ENCODE measurements at regions not wholly inside any gene's neighbourhood (a gene's known extent, or its start where the extent isn't known, plus 50 kb on each side); places are given as distances from the start of the nearest gene placed in this dataset.

DNA sequence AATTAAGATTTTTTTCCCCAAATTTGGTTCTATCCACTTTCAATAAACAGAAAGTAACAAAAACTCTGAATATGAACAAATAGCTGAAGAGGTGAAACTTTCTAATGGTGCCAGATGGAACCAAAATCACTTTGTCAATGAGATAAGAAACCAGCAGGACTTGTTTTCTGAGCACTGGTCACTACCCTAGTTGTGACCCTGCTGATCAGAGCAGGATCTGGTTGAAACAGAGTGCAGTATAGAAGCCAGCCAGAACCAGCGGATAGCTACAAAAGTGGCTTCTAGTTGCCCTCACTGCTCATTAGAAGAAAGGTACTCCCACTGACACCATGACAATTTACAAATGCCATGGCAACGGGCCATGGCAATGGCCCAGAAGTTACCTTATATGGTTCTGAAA is 158.3 kb upstream of the PIEZO2 start:
- no peak for DNase-seq

DNA sequence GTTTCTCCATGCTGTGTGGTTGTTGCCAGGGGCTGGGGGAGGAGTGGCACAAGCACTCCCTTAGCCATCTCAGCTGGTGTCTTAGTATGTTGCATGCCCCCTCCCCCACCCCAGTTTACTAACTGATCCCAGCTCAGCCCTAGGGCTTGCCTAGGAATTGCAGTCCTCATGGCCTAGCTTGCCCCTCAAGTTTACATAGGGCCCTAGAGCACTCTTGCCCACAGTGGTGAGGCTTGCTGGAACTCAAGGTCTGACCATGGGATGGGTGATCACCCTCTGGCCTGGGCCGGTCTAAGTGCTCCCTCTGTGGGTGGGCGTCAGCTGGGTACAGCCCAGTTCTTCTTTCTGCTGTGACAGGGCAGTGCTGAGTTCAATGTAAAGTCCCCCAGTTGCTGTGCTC is 156.1 kb upstream of the PIEZO2 start:
- DNase-seq = no peak

DNA sequence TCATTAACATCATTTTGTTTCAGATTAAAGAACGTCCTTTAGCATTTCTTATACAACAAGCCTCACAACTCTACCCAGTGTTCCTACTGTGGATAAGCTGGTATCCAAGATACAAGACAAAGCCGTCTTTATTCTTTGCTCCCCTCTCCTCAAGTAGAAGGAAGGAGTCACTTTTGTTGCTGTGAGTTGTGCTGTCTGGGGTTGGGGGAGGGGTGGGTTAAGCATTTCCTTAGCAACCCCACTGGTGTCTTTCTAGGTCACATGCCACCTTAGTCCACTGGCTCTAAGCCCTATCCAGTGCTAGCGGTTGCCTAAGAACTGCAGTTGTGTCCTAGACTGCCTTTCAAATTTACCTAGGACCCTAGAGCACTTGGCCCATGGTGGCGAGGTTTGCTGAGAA is 155.6 kb upstream of the PIEZO2 start:
- DNase-seq = no peak

DNA sequence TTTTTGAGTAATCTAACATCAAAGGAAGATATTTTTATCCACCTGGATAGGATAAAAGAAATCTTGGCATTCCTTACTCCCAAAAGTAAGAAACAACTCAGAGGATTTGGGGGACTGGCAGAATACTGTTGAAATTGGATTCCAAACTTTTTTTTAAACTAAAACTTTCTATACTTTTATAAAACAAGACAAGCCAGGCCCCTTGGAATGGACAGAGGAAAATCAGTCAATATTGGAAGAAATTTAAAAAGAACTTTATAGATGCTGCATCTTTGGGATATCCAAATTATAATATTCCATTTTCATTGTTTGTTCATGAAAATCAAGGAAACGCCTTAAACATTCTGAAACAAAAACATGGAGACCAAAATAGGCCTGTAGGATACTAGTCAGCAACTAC is 147.6 kb upstream of the PIEZO2 start:
- no peak for DNase-seq

DNA sequence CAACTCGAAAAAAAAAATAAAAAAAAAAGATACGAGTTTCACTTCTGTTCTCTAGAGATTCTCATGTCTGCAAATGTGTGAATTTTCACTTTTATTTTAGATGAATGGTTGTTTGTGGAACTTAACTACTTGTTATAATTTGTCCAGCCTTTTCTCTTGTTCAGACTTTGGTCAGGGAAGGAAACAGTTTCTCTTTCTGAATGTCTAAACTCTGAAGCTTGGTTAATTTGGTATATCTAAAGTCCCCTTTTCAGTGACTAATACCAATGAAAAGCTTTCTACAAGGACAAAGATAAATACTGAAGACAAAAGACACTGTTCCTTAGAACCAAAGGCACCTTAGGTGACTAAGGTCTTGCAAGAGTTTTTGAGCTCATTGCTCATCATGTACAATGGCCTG is 144.4 kb upstream of the PIEZO2 start:
- DNase-seq = no peak

DNA sequence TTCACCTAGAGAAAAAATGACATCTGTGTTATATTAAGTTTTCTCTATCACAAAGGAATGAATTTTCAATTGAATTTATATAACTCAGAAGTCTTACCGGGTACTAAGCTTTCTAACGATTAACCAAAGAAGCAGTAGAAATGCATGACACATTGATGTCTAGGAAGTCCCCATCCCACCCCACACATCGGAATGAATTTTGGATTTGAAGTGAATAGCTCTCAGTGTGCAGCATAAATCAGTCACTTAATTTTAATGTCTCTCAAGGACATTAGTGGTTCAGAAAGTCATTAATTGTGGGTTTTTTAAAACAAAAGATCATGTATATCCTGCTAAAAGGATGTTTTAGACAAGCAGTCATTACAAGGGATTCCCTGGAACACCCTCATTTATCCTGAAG is 141.4 kb upstream of the PIEZO2 start:
- no peak for DNase-seq

DNA sequence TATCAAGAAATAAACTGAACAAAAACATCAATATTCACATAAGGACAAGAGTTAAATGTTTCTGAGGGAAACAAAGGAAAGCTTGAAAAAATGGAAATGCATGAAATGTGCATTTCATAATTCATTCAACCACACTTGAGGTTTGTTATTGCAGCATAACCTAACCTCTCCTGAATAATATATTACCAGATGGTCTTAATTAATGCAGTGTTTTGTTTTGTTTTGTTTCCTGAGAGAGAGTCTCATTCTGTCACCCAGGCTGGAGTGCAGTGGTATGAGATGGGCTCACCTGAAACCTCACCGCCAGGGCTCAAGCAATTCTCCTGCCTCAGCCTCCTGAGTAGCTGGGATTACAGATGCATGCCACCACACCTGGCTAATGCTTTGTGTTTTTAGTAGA is 139.9 kb upstream of the PIEZO2 start:
- no peak for DNase-seq

DNA sequence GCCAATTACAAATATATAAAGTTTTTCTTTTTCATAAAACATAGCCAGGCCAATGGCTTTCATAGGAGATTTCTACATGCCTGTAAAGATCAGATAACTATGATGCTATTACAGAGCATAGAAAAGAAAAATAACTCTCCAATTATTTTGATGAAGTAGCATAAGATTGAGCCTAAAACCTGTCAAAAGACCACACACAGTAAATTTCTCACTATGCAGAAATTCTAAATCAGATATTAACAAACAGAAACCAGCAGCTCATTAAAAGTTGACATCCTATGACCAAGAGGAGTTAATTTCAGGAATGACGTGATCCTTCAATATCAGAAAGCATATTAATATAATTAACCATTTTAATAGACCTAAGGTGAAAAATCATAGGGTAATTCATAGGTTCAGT is 139.0 kb upstream of the PIEZO2 start:
- DNase-seq = no peak

DNA sequence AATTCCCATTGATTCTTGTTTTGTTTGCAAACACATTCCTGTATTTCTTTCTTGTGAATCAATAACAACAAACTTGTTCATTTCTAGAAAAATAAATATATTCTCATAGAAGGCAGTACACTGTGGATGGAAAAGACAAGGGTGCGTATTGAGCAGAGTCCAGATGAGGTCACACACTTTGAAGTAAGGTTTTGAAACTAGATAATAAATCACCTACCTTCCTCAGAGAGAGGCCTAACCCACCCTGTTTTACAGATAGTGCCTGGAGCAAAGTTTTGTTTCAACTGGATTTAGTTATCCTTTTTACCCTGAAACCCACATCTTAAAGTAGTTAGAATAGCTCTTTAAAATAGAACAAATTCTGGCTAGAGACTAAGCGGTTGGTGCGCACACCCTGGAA is 137.1 kb upstream of the PIEZO2 start:
- DNase-seq = no peak

DNA sequence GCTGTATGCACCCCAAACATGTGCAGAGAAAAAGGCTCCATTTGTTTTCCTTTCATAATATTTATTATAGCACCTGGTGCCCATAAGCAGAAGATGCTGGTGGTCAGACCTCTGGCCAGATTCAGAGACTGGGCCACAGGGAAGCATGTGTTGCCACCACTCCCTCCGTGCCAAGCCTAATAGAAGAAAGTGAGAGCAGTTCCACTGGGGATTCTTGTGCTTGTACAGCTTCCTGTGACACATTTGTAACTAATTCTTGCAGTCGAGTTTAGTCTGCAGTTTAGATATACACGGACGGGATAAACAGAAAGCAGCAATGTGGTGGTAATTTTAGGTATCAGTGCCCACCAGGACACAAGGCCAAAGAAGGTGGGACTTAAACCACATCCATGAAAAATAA is 135.4 kb upstream of the PIEZO2 start:
- no peak for DNase-seq

DNA sequence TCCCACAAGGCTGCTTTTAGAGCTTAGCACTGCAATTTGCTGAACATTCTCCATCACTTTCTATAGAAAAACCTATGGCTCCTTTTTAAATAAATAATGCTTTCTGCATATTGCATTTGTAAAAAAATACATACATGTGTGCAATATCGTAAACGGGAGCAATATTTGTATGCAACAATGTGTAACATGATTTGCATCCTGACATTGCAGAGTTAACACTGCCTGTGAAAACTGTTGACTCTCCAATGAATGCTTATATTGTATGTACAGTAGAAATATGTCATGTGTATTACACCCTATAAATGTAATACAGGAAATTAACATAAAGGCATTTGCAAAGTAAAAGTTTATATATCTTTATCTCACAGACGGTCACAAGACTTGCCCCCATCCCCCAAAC is 135.0 kb upstream of the PIEZO2 start:
- DNase-seq = no peak

DNA sequence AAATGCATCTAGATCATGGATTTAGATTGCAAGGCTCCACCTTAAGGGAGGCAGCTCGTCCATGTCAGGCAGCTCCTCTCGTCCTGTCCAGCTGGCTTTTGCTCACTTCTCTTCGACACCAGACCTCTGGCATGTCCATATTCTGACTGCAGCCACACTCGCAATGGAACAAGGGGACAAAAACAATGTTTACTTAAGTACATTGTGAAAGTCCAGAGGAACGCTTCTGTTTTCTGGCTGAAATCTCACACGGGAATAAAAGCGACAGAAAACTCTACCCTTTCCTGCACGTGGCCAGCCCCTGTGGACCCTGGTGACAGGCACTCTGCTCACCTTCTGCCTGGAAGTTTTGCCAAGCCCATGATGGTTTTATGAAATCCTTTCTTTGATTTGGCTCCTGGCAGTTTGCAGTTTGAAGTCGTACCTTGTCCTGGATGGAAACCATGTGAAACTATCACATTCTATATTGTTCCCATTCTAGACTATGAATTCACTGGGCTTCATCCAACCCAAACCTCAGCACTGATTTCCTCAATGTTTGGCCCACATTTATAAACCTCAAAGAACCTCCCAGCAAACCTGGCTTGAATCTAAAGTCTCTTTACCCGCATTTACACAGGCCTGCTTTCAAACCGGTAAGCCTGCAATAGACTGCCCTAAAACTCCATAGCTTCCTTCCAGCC is 134.3 kb upstream of the PIEZO2 start:
- no peak for DNase-seq

DNA sequence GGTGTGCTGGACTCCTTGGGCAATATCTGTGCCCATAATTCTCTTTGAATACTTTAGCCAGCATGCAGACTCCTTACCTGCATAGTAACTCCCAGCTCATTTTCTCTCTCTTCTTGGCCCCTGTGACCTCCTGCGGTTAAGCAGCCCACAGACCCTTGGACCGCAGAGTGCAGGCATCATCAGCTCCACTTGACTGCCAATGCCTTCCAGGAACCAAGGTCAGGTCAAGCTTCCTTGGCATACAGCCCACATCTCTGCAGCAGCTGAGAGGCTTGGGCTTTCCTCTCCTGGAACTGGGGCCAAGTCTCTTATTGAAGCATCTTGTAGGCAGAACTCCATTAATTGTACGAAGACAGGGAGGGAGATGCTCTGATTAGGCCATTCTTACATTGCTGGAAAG is 130.1 kb upstream of the PIEZO2 start:
- DNase-seq = no peak

DNA sequence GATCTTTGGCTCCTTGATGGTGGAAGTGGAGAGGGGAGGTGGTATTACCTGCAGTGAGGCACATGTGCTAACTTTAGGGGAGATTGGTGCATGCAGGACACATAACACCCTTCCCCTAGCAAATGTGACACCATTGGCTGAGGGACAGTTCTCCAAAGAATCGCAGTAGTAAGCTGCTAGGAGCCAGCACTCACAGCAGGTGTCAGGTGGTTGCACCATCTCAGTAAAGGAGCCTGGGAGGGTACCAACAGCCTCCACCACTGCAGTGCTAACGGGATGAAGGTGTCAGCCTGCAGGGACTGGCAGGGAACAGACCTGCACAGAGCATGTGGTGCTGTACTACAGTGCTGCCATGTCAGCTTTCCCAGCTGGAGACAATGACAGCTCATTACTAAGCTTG is 127.3 kb upstream of the PIEZO2 start:
- no peak for DNase-seq

DNA sequence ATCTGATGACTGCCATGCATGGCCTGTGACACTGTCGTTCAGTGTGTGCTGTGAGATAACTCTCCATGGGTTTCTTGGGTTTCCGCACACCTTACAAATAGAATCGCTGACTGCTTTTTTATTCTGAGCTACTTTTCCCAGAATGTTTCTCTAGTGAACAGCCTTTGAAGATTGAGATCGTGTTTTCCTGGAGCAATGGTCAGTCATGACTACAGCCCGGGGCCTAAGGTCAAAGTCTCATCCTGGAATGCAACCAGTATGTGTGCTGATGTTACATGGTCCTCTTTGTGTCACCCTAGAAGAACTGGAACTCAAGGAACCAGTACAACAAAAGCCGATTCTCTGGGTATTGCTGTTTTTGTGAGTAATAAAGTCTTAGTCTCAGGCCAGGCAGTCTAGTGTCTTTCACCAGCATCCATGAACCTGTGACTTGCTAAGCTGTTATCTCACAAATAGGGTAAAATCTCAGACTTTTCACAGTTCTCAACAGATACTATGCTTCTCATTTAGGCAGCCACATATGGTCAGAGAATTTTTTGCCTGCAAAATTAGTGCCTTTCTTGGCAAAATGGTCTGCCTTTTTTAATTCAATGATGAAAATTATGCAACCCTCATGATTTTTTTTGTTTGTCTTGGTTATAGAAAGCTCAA is 124.9 kb upstream of the PIEZO2 start:
- no peak for DNase-seq

DNA sequence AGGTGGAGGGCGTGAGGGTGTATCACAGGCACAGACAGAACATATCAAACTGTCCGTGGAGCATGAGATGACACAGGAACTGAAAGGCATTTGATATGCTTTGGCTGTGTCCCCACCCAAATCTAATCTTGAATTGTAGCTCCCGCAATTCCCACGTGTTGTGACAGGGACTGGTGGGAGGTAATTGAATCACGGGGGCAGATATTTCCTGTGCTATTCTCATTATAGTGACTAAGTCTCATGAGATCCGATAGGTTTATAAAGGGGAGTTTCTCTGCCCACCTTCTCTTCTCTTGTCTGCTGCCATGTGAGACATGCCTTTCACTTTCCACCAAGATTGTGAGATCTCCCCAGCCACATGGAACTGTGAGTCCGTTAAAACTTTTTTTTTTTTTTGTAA is 123.1 kb upstream of the PIEZO2 start:
- no peak for DNase-seq

DNA sequence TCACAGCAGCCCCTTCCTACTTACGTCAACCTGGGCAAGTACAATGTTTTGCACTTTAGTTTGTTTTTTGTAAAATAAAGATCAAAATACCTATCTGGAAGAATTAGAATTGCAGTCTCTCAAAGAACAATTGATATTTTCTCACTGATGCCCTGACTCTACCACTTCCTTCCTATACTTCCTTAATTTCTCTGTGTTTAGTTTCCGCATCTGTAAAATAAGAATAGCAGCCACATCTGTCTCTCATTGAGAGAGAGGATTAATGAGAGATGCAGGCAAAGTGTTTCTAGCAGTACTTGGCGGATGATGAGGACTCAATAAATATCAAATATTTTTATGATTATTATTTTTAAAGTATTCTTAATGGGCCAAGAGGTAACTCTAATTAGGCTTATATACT is 122.6 kb upstream of the PIEZO2 start:
- no peak for DNase-seq

DNA sequence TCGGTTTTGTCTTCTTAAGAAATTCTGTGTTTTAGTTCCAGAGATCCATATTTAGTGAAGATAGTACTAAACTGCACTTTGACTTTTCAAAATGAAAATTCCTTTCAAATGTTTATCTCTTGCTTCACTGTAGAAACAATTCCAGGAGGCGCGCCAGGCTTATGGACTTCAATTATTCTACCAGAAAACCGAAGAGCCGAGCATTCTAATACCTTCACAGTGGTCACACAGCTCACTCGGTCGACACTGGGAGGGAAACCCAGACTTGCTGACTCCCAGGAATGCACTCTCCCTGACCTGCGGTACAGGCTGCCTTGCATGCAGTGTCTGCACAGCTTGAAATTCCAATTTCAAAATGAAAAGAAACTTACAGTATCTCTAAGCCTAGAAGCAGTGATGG is 119.9 kb upstream of the PIEZO2 start:
- no peak for DNase-seq

DNA sequence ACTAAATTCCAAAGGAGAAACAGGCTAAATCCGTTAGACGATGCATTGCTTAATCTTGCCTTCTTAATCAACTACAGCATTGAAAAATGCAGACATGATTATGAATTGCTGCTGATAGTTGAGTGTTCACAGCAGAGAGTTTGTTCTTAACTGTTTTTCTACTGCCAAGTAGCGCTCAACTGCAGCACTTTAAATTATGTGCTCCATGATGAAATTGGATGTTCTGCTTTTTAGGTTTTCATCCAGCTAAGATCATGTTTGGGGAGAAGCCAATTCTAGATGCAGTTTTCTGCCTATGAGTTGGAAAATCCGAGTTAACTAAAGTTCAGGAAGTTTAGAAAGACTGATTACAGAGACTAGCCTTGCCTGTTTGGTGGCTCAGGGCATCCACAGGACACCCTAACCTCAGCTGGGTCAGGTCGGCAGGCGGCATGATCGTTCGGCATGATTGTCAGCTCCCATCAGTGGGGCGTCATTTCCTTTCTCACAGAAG is 119.4 kb upstream of the PIEZO2 start:
- no peak for DNase-seq

DNA sequence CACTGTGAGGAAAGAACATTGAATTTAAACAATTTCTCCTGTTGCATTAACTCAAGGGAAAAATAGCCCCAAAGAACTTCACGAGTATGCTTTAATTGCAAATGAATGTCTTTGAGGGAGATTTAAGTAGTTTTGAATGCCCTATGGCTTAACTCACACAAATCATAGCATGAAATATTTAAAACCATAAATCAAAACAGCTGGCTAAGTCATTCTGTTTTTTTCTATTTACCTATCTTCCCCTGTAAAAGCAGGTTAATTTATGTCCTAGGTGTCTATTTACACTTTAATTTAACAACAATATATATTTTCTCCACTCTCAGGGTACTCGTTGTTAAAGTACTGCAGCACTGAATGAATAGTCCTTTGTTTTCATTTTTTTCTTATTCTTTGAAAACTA is 118.8 kb upstream of the PIEZO2 start:
- no peak for DNase-seq

DNA sequence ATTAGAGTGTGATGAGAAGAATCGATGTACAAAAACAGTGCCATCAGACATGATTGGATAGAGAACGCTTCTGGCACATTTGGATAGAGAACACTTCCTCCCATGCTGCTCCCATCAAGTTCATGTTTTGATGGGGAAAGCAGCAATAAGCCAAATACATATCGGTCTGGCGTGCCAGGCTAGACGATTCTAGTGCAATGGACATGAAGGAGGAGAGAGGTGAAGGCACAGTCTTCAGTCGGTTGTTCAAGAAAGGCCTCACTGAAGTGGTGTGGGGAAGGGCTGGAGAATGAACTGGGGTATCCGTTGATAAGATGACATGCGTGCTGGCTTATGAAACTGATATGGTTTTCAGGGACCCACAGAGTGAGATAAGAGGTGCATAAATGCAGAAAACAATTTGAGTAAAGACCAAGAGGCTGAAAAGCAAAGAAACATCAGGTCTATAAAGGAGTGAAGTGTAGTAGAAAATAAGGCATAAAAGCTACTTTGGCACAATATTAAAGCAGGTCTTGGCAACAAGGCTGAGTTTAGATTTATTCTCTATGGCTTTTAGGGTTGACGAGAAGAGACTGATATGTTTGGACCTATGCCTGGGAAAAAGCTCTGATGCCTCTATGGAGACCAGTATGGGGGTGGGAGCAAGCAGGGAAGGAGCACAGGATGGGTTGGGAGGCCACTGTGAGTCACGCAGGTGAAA is 117.6 kb upstream of the PIEZO2 start:
- no peak for DNase-seq

DNA sequence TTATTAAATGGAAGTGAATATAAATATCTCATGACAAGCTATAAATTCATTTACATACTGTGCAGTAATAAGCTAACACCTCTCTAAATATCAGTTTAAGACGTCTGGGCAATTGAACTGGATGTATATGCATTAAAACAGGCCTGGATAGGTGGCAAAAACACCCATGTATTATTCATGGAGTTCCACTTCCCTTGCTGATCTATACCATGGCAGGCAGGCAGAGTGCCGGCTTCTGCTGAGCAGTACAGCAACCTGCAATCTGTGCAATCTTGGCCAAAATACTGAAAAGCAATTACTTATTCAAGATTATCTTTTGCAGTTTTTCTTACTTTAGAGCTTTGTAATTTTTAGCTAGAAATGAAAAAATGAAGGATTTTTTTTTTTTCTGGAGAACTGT is 112.1 kb upstream of the PIEZO2 start:
- no peak for DNase-seq

DNA sequence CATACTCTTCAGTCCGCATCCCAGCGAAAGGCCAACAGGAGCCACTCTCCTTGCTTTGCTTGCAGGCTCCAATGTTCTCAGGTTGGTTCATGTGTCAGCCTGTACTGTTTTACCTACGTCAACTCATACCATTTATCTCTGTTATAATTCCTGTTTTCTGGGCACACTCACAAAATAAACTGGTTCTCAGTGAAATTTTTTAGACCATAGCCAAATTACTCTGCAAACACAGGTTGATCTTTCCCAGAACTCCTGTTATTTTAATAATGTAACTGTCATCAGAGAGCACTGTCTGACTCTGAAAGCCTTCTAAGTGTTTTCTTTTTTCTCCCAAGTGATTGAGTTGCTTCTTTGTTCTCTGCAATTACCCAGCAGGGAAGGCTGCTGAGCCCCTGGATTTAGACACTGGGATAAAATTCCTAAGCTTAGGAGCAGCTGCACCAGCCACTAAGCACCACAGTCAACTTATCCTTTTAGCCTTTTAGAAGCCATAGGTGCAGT is 111.6 kb upstream of the PIEZO2 start:
- no peak for DNase-seq

DNA sequence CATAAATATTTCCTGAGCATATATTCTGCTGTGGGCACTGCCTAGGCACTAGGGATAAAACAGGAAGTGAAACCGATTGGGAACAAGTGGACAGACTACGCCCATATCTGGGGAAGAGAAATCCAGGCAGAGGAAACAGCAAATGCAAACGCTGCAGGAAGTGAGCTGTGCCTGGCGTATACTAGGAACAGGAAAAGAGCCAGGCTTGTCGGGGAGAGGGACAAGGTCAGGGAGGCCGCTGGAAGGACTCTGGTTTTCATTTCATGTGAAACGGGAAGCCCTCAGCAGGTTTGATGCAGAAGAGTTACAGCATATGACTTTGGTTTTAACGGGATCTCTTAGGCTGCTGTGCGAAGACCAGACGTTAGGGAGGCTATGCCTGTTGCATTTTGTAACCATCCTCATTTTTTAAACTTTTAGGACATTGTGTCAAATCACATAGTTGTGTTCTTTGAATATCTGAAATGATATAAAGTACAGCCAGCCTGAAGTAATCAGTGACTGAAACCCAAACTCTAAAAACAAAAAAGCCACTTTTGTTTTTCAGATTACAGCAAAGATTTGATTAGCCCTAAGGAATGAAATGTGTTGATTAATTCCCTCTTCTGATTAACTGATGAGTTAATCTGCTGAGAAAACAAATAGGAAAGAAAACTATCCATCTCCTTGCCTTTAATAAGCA is 110.2 kb upstream of the PIEZO2 start:
- no peak for DNase-seq
